Activated CD8-positive, alpha-beta memory T cell treated with anti-CD3 and anti-CD28 coated beads for 48 hours (primary cell): ENCODE measurements at regions not wholly inside any gene's neighbourhood (a gene's known extent, or its start where the extent isn't known, plus 50 kb on each side); places are given as distances from the start of the nearest gene placed in this dataset.

ENCODE experiments used
- DNase-seq, 3 experiments: peaks; one replicate each; pipeline ENCODE4 v3.0.0-alpha.2; 2020; ENCODE audit warnings: low read depth in 2 of 3, low spot score in 2 of 3

DNA sequence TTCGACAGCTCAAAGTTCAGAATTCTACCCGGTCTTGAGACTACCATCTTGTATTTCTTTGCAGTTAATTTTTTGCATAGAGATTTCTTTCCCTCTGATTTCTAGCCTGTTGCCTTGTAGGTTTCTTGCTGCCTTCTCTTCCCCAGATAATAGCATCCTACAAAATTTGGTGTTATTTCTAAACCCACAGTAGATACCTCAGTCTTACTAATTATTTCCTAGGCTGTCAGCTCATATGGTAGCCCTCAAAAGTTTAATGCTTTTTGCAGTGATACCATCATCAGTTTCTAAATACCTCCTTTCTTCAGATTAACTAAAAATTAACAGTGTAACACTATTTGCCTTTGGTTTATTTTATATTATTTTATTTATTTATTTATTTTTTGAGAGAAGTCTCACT, 61.9 kb upstream of the TMPO start:
- no peak for DNase-seq

DNA sequence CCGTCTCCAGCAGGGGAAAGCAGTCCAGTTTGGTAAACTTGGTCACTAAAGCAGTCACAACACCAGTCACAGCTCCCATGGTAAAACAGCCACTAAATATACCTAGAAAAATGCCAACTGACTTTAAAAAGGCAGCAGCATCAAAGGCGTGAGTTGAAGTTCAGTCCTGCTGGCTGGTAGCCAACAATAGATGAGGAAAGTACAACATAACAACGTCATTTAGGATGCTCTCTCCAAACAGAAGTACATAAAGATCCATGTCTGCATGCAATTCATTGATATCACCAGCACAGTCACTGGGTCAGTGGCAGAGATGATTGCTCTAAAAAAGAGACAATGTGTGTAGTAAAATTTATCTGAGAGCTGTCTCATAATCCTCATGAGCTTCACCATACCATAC, 59.3 kb upstream of the TMPO start:
- DNase-seq = no peak

DNA sequence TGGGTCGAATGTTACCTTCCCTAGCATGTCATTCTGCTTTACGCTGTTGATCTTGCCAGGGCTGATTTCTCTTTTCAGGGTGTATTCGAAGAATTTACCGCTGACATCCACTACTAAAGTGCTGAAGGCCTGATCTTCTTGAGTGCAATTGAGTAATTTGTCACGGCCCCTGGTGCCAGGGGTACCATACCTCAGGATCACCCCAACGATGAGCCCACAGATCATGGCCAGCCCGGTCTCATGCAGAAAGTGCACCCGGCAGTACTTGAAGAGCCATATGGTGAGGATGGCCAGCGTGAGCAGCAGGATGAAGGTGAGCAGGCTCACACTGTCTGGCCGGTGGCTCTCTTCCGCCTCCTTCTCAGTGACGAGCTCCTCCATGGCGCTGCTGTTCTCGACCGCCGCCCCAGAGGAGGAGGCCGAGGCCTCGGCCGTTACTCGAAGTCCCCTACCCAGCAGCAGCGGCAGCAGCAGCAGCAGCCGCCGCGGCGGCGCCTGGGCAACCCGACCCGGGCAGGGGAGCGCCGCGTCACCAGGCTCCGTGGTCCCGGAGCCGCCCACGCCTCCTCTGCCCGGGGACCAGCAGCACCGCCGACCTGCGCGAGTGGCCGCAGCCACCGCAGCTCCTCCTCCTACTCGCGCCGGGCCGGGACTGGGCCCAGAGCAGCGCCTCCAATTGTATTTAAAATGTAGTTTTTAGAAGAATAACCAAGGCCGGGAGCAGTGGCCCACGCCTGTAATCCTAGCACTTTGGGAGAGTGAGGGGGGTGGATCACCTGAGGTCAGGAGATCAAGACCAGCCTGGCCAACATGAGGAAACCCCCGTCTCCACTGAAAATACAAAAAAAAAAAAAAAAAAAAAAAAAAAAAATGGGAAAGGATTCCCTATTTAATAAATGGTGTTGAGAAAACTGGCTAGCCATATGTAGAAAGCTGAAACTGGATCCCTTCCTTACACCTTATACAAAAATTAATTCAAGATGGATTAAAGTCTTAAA, 58.5 kb upstream of the TMPO start:
- peak in 2 of 3 experiments; percentile 10 to 31 for DNase-seq

DNA sequence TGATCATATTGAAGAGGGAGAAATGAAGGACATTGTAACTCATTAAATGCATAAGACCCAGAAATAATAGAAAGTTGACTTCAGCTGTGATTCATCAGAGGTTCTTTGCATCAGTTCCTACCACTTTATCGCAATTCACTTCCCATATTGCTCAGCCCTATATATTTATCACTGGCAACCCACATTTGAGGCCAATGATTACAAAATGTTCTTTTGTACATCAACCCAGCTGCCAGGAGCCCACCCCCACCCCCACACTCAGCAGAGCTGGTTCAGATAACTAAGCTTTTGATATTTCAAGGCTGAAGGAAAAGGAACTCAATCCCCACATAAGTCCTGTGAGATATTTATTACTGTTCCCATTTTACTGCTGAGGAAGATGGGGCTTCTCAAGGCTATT, 51.2 kb upstream of the TMPO start:
- DNase-seq = no peak

DNA sequence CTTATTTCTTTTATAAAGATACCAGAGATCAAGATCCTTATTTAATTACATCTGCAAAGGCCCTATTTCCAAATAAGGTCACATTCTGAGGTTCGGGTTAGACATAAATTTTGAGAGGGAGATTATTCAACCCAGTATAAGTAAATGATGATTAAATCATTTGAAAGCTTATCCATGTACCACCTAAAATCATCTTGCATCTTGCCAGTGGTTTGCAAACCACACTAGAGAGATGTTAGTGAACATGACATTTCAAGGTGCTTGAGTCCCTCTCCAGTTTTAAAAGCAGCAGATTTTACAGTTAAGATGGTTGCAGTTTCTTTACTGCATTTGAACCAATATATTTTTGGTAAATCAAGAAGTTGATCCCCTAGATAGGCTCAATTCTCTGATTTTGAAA, 49.9 kb upstream of the TMPO start:
- DNase-seq = no peak
